GM12878 (cell line): ENCODE measurements at regions not wholly inside any gene's neighbourhood (a gene's known extent, or its start where the extent isn't known, plus 50 kb on each side); places are given as distances from the start of the nearest gene placed in this dataset.

ENCODE experiments used
- ATAC-seq: fragments of 200-7000 bp; cut with Tn5 transposase; 3 replicates; pipeline ENCODE4 v1.9.1; 2020; ENCODE audit warnings: mild to moderate bottlenecking, moderate library complexity
- BruUV-seq: library from RNA; stranded (reverse); fragments of 400-500 nt; replicated peaks from 2 replicates; lab custom pipeline; 2021; lab: Mats Ljungman, UMichigan
- CTCF ChIA-PET: fragments of 300-600 bp; sonication (Branson Sonifier 250); formaldehyde crosslinking; extraction: SDS; loops from one replicate; lab custom pipeline; 2021; ENCODE audit warnings: inconsistent platforms; lab: Yijun Ruan, JAX
- POLR2A ChIA-PET: fragments of 350-600 bp; formaldehyde crosslinking; extraction: SDS; loops from one replicate; lab custom pipeline; 2021; ENCODE audit warnings: inconsistent platforms; lab: Charles Lee
- RAD21 ChIA-PET: fragments of 300-600 bp; sonication (Branson Sonifier 250); formaldehyde crosslinking; loops from one replicate; lab custom pipeline; 2023; ENCODE audit warnings: antibody characterized with exemption; ENCODE audit not compliant: unreplicated experiment; lab: Charles Lee
- SMC1A ChIA-PET: fragments of 300-600 bp; sonication (Branson Sonifier 250); formaldehyde crosslinking; loops from one replicate; lab custom pipeline; 2023; ENCODE audit not compliant: unreplicated experiment, uncharacterized antibody; lab: Charles Lee
- DNase-seq: peaks from one replicate; pipeline ENCODE4 v3.0.0-alpha.2; 2011; ENCODE audit warnings: low read depth, low spot score
- FAIRE-seq: peaks from 3 replicates; lab custom pipeline; 2011; peaks lifted over from hg19 to GRCh38; lab: Jason Lieb, UNC
- H2AFZ ChIP-seq: 2 replicates; pipeline ENCODE4 v1.6.0; 2011; ENCODE audit warnings: low read depth, low read length, control low read depth; ENCODE audit not compliant: control insufficient read depth
- H3K27ac ChIP-seq: 2 replicates; pipeline ENCODE4 v1.5.1; 2011; ENCODE audit warnings: control low read depth; ENCODE audit not compliant: control insufficient read depth, insufficient read depth
- H3K27me3 ChIP-seq, 2 experiments: replicated peaks in 1 of 2; 2 replicates each; pipeline versions ENCODE4 v1.6.0 to v1.6.1; 2011; ENCODE audit warnings: low read length in 1 of 2; ENCODE audit not compliant: control insufficient read depth in 2 of 2, insufficient read depth in 2 of 2
- H3K36me3 ChIP-seq, 2 experiments: 2 replicates each; pipeline ENCODE4 v1.5.1; 2011; ENCODE audit warnings: low read length in 1 of 2; ENCODE audit not compliant: control insufficient read depth in 2 of 2, insufficient read depth in 2 of 2
- H3K4me1 ChIP-seq: 2 replicates; pipeline ENCODE4 v1.6.1; 2011; ENCODE audit warnings: mild to moderate bottlenecking, low read length, moderate library complexity, mixed read lengths; ENCODE audit not compliant: control insufficient read depth, insufficient read depth
- H3K4me2 ChIP-seq: 2 replicates; pipeline ENCODE4 v1.6.0; 2011; ENCODE audit warnings: control low read depth; ENCODE audit not compliant: control insufficient read depth, insufficient read depth
- H3K4me3 ChIP-seq: fragments of 200-600 bp; sonication (generic); 2 replicates; pipeline ENCODE4 v1.5.1; 2016
- H3K79me2 ChIP-seq: 2 replicates; pipeline ENCODE4 v1.6.0; 2011; ENCODE audit warnings: low read length; ENCODE audit not compliant: control insufficient read depth, insufficient read depth
- H3K9ac ChIP-seq: 2 replicates; pipeline ENCODE4 v1.8.0; 2011; ENCODE audit warnings: low read length, control low read depth, mixed read lengths; ENCODE audit not compliant: control insufficient read depth, insufficient read depth
- H3K9me3 ChIP-seq: replicated peaks from 3 replicates; pipeline ENCODE4 v1.5.1; 2011; ENCODE audit warnings: mild to moderate bottlenecking, low read length; ENCODE audit not compliant: control insufficient read depth, insufficient read depth
- H4K20me1 ChIP-seq: 2 replicates; pipeline ENCODE4 v1.6.0; 2011; ENCODE audit not compliant: control insufficient read depth, insufficient read depth
- ATF2 ChIP-seq: IDR thresholded peaks from 2 replicates; pipeline ENCODE4 v1.6.1; 2012; ENCODE audit warnings: low read length, inconsistent platforms
- BCLAF1 ChIP-seq: fragments of 450-650 bp; IDR thresholded peaks from 2 replicates; pipeline ENCODE4 v1.6.1; 2017; ENCODE audit warnings: antibody characterized with exemption, mild to moderate bottlenecking, moderate library complexity
- CHD1 ChIP-seq: IDR thresholded peaks from 2 replicates; pipeline ENCODE4 v1.6.1; 2012; ENCODE audit warnings: low read depth, low read length, improper control_type of control experiment
- CHD2 ChIP-seq: IDR thresholded peaks from 2 replicates; pipeline ENCODE4 v1.6.1; 2011; ENCODE audit warnings: low read depth, low read length, improper control_type of control experiment, borderline replicate concordance
- CHD4 ChIP-seq: fragments of 200-600 bp; sonication (generic); IDR thresholded peaks from 2 replicates; pipeline ENCODE4 v1.6.1; 2016; ENCODE audit warnings: mild to moderate bottlenecking
- IKZF2 ChIP-seq, 2 experiments: fragments of 450-650 bp; IDR thresholded peaks; 2 replicates each; pipeline ENCODE4 v1.6.1; 2017; ENCODE audit warnings: mild to moderate bottlenecking in 2 of 2, moderate library complexity in 2 of 2
- MEF2B ChIP-seq: fragments of 450-650 bp; IDR thresholded peaks from 2 replicates; pipeline ENCODE4 v1.6.1; 2018; ENCODE audit warnings: mild to moderate bottlenecking, moderate library complexity; ENCODE audit not compliant: partially characterized antibody, poor library complexity, severe bottlenecking
- NFIC ChIP-seq: IDR thresholded peaks from 2 replicates; pipeline ENCODE4 v1.6.1; 2012; ENCODE audit warnings: low read depth, mild to moderate bottlenecking, inconsistent platforms, low read length, moderate library complexity
- NFYB ChIP-seq: IDR thresholded peaks from 2 replicates; pipeline ENCODE4 v1.6.1; 2011; ENCODE audit warnings: low read depth, mild to moderate bottlenecking, low read length, improper control_type of control experiment, moderate library complexity; ENCODE audit not compliant: insufficient read depth
- NRF1 ChIP-seq: conservative IDR thresholded peaks from 2 replicates; pipeline ENCODE4 v1.6.1; 2011; ENCODE audit warnings: mild to moderate bottlenecking, low read depth, low read length, improper control_type of control experiment
- REST ChIP-seq: IDR thresholded peaks from 2 replicates; pipeline ENCODE4 v1.6.1; 2012; ENCODE audit warnings: mild to moderate bottlenecking, low read depth, low read length
- TAF1 ChIP-seq: IDR thresholded peaks from 2 replicates; pipeline ENCODE4 v1.6.1; 2011; ENCODE audit warnings: mild to moderate bottlenecking, low read depth, low read length, borderline replicate concordance
- TARDBP ChIP-seq: IDR thresholded peaks from 2 replicates; pipeline ENCODE4 v1.6.1; 2016; ENCODE audit warnings: borderline replicate concordance
- YBX1 ChIP-seq: fragments of 450-650 bp; IDR thresholded peaks from 2 replicates; pipeline ENCODE4 v1.6.1; 2016; ENCODE audit warnings: antibody characterized with exemption
- YY1 ChIP-seq: IDR thresholded peaks from 2 replicates; pipeline ENCODE4 v1.6.1; 2011; ENCODE audit warnings: low read depth, mild to moderate bottlenecking, low read length
- ZNF217 ChIP-seq: fragments of 450-650 bp; IDR thresholded peaks from 2 replicates; pipeline ENCODE4 v1.6.1; 2017; ENCODE audit warnings: antibody characterized with exemption, mild to moderate bottlenecking
- WGBS: methylation state at CpG from one replicate; pipeline ENCODE4 v1.1.6; 2016; ENCODE audit warnings: low lambda C conversion rate; ENCODE audit not compliant: insufficient replicate concordance, insufficient coverage; ENCODE audit errors: missing lambda C conversion rate; 5-methylcytosine and 5-hydroxymethylcytosine counted together
- in situ Hi-C: fragments of 300-500 bp; cut with MboI; formaldehyde crosslinking; loops from 9 replicates; pipeline ENCODE4 v1.14.3; 2018; ENCODE audit warnings: mixed read lengths
- intact Hi-C: fragments of 100-400 bp; cut with micrococcal nuclease; formaldehyde crosslinking; loops from one replicate; pipeline ENCODE4 v1.14.2; 2022; ENCODE audit not compliant: unreplicated experiment

- BruUV-seq, result no TSS peak
- CTCF ChIA-PET, result no interaction called here
Measured at GRCh38 chr13:76129305-76130000, 493.3 kb downstream of the LMO7 start.

More at GRCh38 chr13:76129305-76130000, 493.3 kb downstream of the LMO7 start:
- H3K4me3 ChIP-seq, result no peak overlapping the region
- no peak for FAIRE-seq
- no peak overlapping the region for H2AFZ ChIP-seq
- H3K9ac ChIP-seq, result no peak overlapping the region
- DNase-seq, result no peak
- in situ Hi-C loops, result no loop called here
- H3K36me3 ChIP-seq, result no peaks in the 10 kb centered on the region
- no peak for TF ChIP-seq NFIC
- no peak for TF ChIP-seq NFYB
- no peak for TF ChIP-seq CHD4
- no peak for TF ChIP-seq YY1
- no peak for TF ChIP-seq TAF1
- no peak for TF ChIP-seq TARDBP
- no peak for TF ChIP-seq ZNF217
- no peak for TF ChIP-seq IKZF2 (IDR thresholded peaks at IDR 0.05)
- no peak for TF ChIP-seq ATF2
- TF ChIP-seq CHD1, result no peak
- no peak for TF ChIP-seq NRF1
- no peak for TF ChIP-seq REST
- no peak for TF ChIP-seq CHD2
- no peak for TF ChIP-seq BCLAF1
- no peak for TF ChIP-seq MEF2B
- TF ChIP-seq YBX1, result no peak
- RAD21 ChIA-PET, result no interaction called here
- no peak overlapping the region for H3K27ac ChIP-seq
- no peaks in the 10 kb centered on the region for H3K9me3 ChIP-seq
- intact Hi-C loops, result no loop called here
- no peaks in the 10 kb centered on the region for H3K27me3 ChIP-seq
- H3K4me2 ChIP-seq, result no peak overlapping the region
- ATAC-seq, result no peak
- H4K20me1 ChIP-seq, result no peaks in the 10 kb centered on the region
- H3K4me1 ChIP-seq, result no peaks in the 10 kb centered on the region
- SMC1A ChIA-PET, result no interaction called here
- WGBS, result 20% methylated on average over 6 of the region's 6 CpGs
- POLR2A ChIA-PET, result no interaction called here
- H3K79me2 ChIP-seq, result no peaks in the 10 kb centered on the region
